M059J (cell line): ENCODE measurements at regions not wholly inside any gene's neighbourhood (a gene's known extent, or its start where the extent isn't known, plus 50 kb on each side); places are given as distances from the start of the nearest gene placed in this dataset.

Source experiments
- DNase-seq: peaks from one replicate; pipeline ENCODE4 v3.0.0-alpha.2; 2012; ENCODE audit warnings: low read depth

- DNase-seq = no peak
These were observed 168.9 kb upstream of the NOVA1 start for GRCh38 chr14:26766726-26767125.

DNA sequence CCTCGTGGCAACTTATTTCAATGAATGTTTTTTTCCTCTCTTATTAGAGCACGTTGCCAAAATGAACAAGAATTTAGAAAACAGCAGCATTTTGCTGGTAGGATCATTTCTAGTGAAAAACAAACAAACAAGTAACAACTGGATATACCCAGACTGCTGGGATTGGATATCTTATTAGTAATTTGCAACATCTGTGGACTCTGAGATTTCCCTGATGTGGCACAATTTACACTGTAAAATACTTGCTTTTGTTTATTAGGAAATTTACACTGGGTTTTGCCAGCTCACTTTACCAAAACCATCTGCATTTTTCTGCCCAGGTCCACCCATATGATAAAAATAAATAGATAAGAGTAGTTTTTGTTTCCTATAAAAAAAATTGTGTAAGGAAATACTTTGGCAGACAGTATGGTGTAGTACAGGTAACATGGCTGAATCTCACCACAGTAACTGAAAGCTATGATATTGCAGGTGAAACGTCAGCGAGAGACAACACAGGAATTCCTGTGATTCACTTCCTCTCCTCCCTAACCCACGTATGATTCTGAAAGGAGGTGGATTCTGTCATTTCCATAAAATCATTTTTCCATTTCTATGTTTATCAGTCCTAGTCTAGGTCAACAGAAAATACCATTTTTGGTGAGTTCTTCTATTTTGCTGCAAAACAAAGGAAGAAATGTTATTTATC is 176.2 kb upstream of the NOVA1 start:
- DNase-seq = no peak

GRCh38 chr14:26775765-26776563 is 178.1 kb upstream of the NOVA1 start:
- DNase-seq = no peak

DNA sequence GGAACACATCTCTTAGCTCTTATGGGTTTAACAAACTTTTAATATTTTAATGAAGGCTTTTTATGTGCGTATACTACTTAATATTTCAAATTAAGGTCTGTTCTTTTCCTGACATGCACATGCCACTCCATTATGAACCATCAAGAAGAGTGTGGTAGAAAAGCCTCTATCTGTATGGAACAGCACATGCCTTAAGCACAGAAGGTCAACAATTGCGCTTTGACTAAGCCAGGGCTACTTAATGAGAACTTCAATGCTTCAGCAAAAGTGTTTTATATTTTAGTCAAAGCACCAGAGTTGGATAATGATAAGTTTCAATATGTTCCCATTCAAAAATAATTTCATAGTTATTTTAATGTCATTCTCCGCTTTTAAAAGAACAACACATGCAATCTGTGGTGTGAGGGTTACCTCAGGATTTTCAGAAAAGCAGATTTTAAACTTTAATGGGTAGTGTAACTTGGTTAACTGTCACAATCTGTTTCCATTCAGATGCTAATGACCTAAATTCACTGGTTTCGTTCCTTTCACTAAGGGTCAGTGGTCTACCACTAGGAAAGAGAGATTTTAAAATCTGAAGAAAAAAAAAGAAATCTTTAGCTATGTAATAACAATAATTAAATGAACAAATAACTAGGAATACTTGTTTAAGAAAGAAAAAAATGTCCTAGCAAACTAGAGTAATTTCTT is 193.4 kb upstream of the NOVA1 start:
- DNase-seq = no peak

DNA sequence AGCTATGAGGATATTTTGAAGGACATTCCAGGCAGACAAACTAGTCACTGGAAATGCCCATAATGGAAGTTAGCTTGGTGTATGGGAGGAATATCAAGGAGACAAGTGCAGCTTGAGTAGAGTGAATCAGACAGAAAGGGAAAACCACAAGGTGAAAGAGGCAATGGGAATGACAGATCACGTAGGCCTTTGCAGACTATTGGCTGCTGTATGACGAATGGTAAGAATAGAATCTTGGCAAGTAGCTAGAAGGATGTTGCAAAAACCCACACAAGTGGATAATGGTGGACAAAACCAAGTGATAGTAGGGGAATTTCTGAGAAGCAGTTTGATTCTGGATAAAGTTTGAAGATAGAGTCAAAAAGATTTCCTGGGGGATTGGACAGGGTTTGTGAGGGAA is 196.9 kb upstream of the NOVA1 start:
- no peak for DNase-seq

GRCh38 chr14:26808407-26808806 is 210.6 kb upstream of the NOVA1 start:
- no peak for DNase-seq

GRCh38 chr14:26810631-26811030 is 212.8 kb upstream of the NOVA1 start:
- DNase-seq = no peak

DNA sequence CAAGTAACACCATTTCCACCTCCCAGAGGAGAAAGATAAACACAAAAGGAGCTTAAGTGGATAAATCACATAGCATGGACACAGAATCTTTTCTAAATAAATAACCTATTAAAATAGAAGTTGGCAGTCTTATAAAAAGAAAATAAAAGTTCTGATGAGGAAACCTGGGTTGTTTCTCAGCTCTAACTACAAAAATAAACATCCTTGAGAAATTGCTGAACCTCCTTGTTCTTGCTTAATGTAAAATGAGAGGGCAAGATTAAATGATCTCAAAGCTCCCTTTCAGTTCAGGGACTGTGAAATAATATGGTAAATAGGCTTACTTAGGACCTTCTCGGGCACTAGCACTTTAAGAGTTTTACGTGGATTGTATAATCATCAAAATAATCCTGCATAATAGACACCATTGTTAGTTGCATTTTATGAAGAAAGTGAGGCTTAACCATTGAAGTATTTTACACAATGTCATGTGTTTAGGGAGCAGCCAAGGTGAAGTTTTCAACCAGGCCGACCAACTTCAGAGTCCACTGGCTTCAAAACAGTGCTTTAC is 214.0 kb upstream of the NOVA1 start:
- no peak for DNase-seq

DNA sequence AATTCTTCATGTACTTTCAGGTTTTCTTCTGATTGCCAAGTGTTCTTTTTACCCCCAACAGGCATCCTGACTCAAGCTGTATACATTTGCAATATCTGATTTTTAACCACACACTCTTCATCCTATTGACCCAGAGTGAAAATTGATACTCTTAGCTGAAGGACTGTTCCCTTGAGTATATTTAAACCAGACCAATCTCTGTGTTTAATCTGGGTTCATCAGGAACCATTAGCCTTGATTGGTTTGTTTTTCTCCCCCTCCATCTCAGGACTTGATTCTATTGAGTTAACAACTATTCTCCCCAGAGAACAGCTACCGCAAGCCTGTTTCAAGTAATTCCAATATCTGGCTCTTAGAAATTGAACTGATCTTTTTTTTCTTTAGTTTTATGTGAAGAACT is 222.3 kb upstream of the NOVA1 start:
- no peak for DNase-seq

DNA sequence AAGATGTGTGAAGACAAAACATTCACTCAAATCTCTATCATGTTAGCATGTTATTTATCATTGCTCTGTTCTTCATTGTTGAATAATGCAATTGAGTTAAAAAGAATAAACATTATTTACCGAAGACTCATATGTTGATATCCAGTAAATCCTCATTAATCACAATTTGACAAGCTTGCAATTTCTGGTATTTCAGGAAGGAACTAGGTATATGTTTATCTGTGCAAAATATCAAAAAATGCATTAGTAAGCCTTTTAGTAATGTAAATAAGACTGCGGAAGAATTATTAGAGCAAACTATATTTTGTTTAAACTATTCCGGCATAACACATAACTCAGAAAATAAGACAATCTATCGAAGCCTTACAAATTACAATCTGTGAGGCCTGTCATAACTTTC is 222.7 kb upstream of the NOVA1 start:
- no peak for DNase-seq

DNA sequence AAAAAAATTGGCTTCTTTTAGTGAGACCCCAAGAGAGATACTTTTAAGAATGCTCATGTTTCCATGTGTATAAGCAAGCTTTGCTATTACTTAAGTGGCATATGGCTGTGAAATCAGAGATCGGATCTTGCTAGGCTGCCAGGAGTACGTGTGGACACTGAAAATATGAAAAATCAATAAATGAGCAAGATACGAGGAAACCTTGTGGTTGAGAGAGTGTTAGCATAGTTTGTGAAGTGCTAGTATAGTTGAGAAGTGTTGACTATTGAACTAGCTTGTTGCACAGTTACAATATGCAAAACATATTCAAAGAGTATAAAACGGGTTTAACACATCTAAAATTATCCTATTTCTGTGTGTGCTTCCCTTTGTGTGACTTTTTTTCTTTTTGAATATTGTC is 230.9 kb upstream of the NOVA1 start:
- no peak for DNase-seq

DNA sequence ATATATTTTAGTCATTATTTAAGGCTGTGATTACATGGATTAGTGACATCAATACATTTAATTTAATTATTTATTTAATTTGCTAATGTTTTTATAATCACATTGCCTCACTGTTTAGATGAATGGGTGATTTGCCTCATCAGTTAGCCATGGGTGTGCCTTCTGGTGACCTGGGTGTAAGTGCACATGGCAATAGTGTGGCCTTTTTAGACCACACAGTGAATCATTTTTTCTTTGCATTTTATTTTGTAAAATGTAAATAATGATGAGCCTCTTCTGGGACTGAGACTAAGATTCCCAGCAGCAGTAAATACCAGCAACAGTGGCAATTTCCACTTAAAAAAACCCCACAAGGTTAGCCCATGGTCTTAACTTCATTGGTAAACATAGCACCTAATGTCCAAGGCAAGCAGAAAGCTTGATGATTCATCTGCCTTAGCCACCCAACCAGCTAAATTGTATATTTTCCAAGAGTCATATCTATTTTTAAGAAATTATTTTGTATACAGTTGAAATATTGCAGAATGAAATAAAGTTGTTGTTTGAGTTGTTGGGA is 235.9 kb upstream of the NOVA1 start:
- DNase-seq = no peak

DNA sequence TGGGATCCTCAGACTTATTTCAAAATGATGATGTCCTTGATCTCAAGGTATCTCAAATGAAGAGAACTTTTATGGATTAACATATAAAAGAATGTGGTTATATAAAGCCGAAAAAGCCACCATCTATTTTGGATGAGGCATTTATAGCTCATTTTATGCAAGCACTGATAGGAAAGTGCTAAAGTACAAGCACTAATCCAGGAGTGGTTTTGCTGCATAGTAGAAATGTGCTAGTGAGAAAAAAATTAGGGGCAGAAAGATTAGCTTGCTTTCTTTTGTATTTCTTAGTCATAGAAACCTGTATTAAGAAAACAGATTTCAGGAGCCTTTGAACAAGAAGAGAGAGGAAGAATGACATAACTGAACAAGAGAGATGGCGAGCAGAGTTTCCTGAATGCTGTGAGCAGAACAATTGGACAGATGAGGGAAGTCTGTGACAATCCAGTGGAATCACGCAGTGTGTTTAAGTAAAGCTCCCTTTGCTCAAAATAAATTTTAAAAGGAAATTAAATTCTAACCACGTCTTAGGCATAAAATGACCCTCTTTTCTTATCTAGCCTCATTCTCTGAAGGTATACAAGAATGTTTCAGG is 238.2 kb upstream of the NOVA1 start:
- no peak for DNase-seq

- no peak for DNase-seq
These were observed 241.6 kb upstream of the NOVA1 start for GRCh38 chr14:26839481-26839880.

DNA sequence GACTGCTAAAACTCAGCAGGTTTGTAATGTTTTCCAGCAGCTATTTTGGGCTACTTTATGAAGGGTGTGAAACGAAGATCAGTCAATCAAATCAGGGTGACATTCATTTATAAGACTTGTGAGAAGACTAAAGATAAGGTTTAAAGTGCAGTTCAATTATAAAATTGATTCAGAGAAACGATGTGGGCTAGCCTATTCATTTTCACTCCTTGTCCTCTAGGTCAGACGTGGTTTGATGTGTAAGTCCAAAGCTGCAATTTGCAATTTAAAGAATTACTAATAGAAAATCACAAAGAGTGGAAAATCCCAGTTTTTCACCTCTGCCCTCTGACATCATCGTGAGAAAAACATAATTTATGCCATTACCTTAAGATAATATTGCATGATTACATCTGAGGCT is 243.5 kb upstream of the NOVA1 start:
- DNase-seq = no peak

GRCh38 chr14:26841920-26842741 is 244.3 kb upstream of the NOVA1 start:
- peak; percentile 35 for DNase-seq

- DNase-seq = no peak
These were observed 247.5 kb upstream of the NOVA1 start for GRCh38 chr14:26845151-26845818.

DNA sequence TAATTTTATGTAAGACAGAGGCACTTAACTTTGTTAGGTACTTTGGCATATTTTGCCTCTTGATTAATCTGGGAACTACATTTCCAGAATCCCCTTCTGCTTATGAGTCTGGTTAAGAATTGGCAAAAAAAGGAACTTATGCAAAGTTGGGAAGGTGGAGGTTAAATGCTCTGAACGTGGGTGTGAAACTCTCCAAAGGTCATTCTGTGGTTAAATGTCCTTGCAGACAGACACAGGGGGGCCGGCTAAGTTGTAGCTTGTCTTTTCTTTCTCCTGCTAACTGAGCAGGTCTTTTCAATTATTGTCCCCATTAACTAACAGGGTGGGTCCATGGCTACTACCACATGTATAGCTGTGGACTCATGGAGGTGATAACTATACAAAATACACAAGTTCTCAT is 248.6 kb upstream of the NOVA1 start:
- DNase-seq = no peak

- no peak for DNase-seq
These were observed 251.7 kb upstream of the NOVA1 start for GRCh38 chr14:26849514-26849913.

- no peak for DNase-seq
These were observed 254.0 kb upstream of the NOVA1 start for GRCh38 chr14:26851793-26852192.
